ENCODE measurements at regions not wholly inside any gene's neighbourhood (a gene's known extent, or its start where the extent isn't known, plus 50 kb on each side); places are given as distances from the start of the nearest gene placed in this dataset.

DNA sequence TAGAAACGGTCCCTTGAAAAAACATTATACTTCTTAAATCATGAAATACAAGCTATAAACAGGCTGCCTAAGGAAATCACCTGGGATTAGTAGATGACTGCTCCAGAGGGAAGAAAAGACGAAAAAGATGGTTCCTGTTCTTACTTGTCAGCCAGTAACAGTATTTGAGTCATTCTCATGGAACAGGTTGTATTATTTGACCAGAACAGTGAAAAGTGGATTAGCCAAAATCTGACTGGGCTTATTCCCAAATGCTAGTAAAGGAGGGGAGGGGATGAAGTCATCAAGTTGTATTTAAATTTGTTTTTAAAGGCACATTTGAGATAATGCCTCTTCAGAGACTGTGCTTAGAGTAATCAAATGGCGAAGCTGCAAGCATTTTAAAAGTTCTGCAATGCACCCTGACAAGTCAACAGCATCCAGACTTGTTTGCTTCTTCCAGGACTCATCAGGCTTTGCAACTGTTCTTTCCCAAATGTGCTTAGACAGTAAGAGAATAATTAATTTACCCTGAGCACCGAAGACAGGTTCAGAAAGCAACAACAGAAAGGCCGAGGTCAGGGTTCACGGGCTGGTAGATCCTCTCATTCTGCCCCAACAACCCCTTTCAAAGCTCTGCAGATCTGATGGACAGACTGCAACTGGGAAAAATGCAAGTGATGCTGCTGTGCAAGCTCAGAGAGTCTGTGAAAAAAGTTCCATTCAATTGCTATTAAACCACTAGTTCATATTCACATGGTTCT, 800.6 kb downstream of the KCTD16 start:
- TF ChIP-seq SPI1 (IDR thresholded peaks at IDR 0.05; ENCODE audit: borderline replicate concordance, low read depth): no peak
- no peak for TF ChIP-seq CTCF (IDR thresholded peaks at IDR 0.05; ENCODE audit: insufficient read depth, low read length)
- no peak for TF ChIP-seq REST (IDR thresholded peaks at IDR 0.05; ENCODE audit: insufficient replicate concordance, low read depth)
- no peak for TF ChIP-seq GABPA (IDR thresholded peaks at IDR 0.05; ENCODE audit: low read depth)
